ENCODE measurements at regions not wholly inside any gene's neighbourhood (a gene's known extent, or its start where the extent isn't known, plus 50 kb on each side); places are given as distances from the start of the nearest gene placed in this dataset.

DNA sequence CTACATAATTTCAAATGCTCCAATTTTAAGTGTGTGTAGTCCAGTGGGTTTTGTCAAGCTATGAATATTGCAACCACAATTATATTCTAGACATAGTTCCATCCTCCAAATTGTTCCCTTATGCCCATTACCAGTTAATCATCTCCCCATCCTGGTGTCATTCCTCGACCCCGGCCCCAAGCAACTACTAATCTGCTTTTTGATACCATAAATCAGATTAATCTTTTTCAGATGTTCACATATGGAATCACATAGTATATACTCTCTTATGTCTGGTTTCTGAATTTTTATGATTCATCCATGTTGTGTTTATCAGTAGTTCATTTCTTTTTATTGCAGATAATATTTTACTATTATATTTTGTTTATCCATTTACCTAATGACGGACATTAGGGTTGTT, 148.4 kb upstream of the RORB start:
- Histone ChIP-seq H3K18ac (ENCODE audit: low read depth, low read length) (no peak overlapping the region), H2BK15ac (ENCODE audit: low read depth, low read length) (no peak overlapping the region), H2BK20ac (ENCODE audit: low read depth, low read length) (no peak overlapping the region), H2AFZ (replicated peaks; ENCODE audit: low read length, poor library complexity) (no peak overlapping the region), H2BK120ac (ENCODE audit: low read depth, low read length) (no peak overlapping the region), H2BK5ac (ENCODE audit: low read depth, low read length, poor library complexity, severe bottlenecking) (no peak overlapping the region), H3K4me2 (ENCODE audit: low read depth, low read length) (no peak overlapping the region), H3K9me1 (ENCODE audit: insufficient read depth, low read length) (no peaks in the 10 kb centered on the region), H2AK9ac (replicated peaks; ENCODE audit: low read depth, low read length, poor library complexity) (no peak overlapping the region), H2AK5ac (ENCODE audit: low read depth, low read length) (no peak overlapping the region), H3K14ac (replicated peaks; ENCODE audit: low read depth, low read length) (no peak overlapping the region), H4K5ac (ENCODE audit: low read depth, low read length) (no peak overlapping the region), H3K27ac (ENCODE audit: insufficient read depth, low read length) (no peak overlapping the region), H3K79me1 (ENCODE audit: low read depth in 1 of 2, low read length in 2 of 2) (no peaks in the 10 kb centered on the region), H4K91ac (ENCODE audit: insufficient read depth, low read depth, low read length) (no peak overlapping the region), H3K4me1 (ENCODE audit: control insufficient read depth, insufficient read depth, low read length) (no peaks in the 10 kb centered on the region), H3K23ac (ENCODE audit: low read depth, low read length) (no peak overlapping the region), H3K9me3 (ENCODE audit: control insufficient read depth, insufficient read depth, low read length) (no peaks in the 10 kb centered on the region), H3K36me3 (ENCODE audit: control insufficient read depth, insufficient read depth, low read length) (no peaks in the 10 kb centered on the region), H3K9ac (ENCODE audit: low read depth, low read length) (no peak overlapping the region), H3K27me3 (ENCODE audit: control insufficient read depth, insufficient read depth, low read length) (no peaks in the 10 kb centered on the region), H4K8ac (ENCODE audit: low read depth in 2 of 2, low read length in 2 of 2) (no peak overlapping the region), H3K56ac (ENCODE audit: extremely low read depth, insufficient read depth, low read length) (no peak overlapping the region), H3K4ac (ENCODE audit: low read depth, low read length) (no peak overlapping the region), H4K20me1 (ENCODE audit: insufficient read depth, low read length) (no peaks in the 10 kb centered on the region), H3K4me3 (ENCODE audit: insufficient read depth, low read depth, low read length) (no peak overlapping the region)
- no peak for TF ChIP-seq RAD21 (IDR thresholded peaks at IDR 0.05; ENCODE audit: low read length)
- TF ChIP-seq MXI1 (IDR thresholded peaks at IDR 0.05; ENCODE audit: borderline replicate concordance, low read depth, low read length): no peak
- TF ChIP-seq RCOR1 (IDR thresholded peaks at IDR 0.05; ENCODE audit: insufficient replicate concordance, low read length): no peak
- in situ Hi-C loops (cut with MboI; ENCODE audit: low sequenced_read_pairs): no loop called here
- WGBS, 2 experiments (ENCODE audit: extremely low coverage in 2 of 2, insufficient read length in 1 of 2): no CpG with 5 or more reads among the region's 3 CpGs
- ChIA-PET CTCF (no interaction called here), POLR2A (ENCODE audit: unreplicated experiment) (no interaction called here)
- no peak for ATAC-seq (ENCODE audit: low read depth)
- no TSS peak for BruUV-seq (replicated peaks)
- no peak for DNase-seq
- intact Hi-C loops (cut with micrococcal nuclease): no loop called here
- dilution Hi-C loops (cut with HindIII; ENCODE audit: low sequenced_read_pairs, unreplicated experiment): no loop called here

Measured in IMR-90 (cell line).